WTC11 (cell line): ENCODE measurements at regions not wholly inside any gene's neighbourhood (a gene's known extent, or its start where the extent isn't known, plus 50 kb on each side); places are given as distances from the start of the nearest gene placed in this dataset.

Experiments used
- ATAC-seq: fragments of 200-7000 bp; cut with Tn5 transposase; 2 replicates; pipeline ENCODE4 v1.10.0; 2021; ENCODE audit warnings: mild to moderate bottlenecking, moderate library complexity
- CTCF ChIA-PET: fragments of 300-600 bp; sonication (Branson Sonifier 250); formaldehyde crosslinking; loops from one replicate; lab custom pipeline; 2021; ENCODE audit warnings: antibody characterized with exemption; lab: Charles Lee
- POLR2A ChIA-PET: fragments of 350-600 bp; sonication (Branson Sonifier 250); formaldehyde crosslinking; loops from one replicate; lab custom pipeline; 2021; ENCODE audit warnings: antibody characterized with exemption; lab: Charles Lee
- DNase-seq: peaks from one replicate; pipeline ENCODE4 v3.0.0; 2021; ENCODE audit warnings: low spot score
- H3K27ac Mint-ChIP-seq: 2 replicates; pipeline ENCODE4 v1.8.0; 2021; ENCODE audit warnings: mixed read lengths
- H3K27me3 Mint-ChIP-seq: 2 replicates; pipeline ENCODE4 v1.8.0; 2021; ENCODE audit warnings: low read depth, mild to moderate bottlenecking, moderate library complexity, mixed read lengths
- H3K36me3 Mint-ChIP-seq: 2 replicates; pipeline ENCODE4 v1.8.0; 2021; ENCODE audit warnings: mixed read lengths
- H3K4me1 Mint-ChIP-seq: 2 replicates; pipeline ENCODE4 v1.8.0; 2022; ENCODE audit warnings: mixed read lengths
- H3K4me3 Mint-ChIP-seq: 2 replicates; pipeline ENCODE4 v1.8.0; 2021; ENCODE audit warnings: mild to moderate bottlenecking, moderate library complexity, mixed read lengths
- H3K9me3 Mint-ChIP-seq: 2 replicates; pipeline ENCODE4 v1.8.0; 2021; ENCODE audit warnings: mixed read lengths
- CBFB ChIP-seq: sonication (generic); formaldehyde crosslinking; IDR thresholded peaks from 2 replicates; pipeline ENCODE4 v1.8.1; 2022; ENCODE audit warnings: mild to moderate bottlenecking, low read depth, missing genetic modification reagents
- CREB1 ChIP-seq: sonication (generic); formaldehyde crosslinking; IDR thresholded peaks from 2 replicates; pipeline ENCODE4 v1.8.0; 2023; ENCODE audit warnings: mild to moderate bottlenecking, missing genetic modification reagents
- EMX1 ChIP-seq: fragments of 250-450 bp; sonication (Bioruptor Pico); IDR thresholded peaks from 2 replicates; pipeline ENCODE4 v1.8.0; 2021; ENCODE audit warnings: mild to moderate bottlenecking
- GABPB1 ChIP-seq: sonication (generic); formaldehyde crosslinking; IDR thresholded peaks from 2 replicates; pipeline ENCODE4 v1.8.1; 2023; ENCODE audit warnings: mild to moderate bottlenecking, missing genetic modification reagents
- MYBL2 ChIP-seq: sonication (generic); formaldehyde crosslinking; IDR thresholded peaks from 2 replicates; pipeline ENCODE4 v1.8.1; 2023; ENCODE audit warnings: mild to moderate bottlenecking, moderate library complexity, missing genetic modification reagents
- NFE2L1 ChIP-seq: sonication (generic); formaldehyde crosslinking; IDR thresholded peaks from 2 replicates; pipeline ENCODE4 v1.8.1; 2023; ENCODE audit warnings: missing genetic modification reagents
- OVOL2 ChIP-seq: fragments of 250-450 bp; sonication (Bioruptor Pico); IDR thresholded peaks from 2 replicates; pipeline ENCODE4 v1.9.0; 2021; ENCODE audit warnings: mild to moderate bottlenecking, borderline replicate concordance
- SMAD4 ChIP-seq: sonication (generic); formaldehyde crosslinking; IDR thresholded peaks from 2 replicates; pipeline ENCODE4 v1.8.0; 2022; ENCODE audit warnings: mild to moderate bottlenecking, missing genetic modification reagents
- SP1 ChIP-seq: sonication (generic); formaldehyde crosslinking; conservative IDR thresholded peaks from 2 replicates; pipeline ENCODE4 v1.8.1; 2022; ENCODE audit warnings: missing genetic modification reagents
- TCF7 ChIP-seq: sonication (generic); formaldehyde crosslinking; IDR thresholded peaks from 2 replicates; pipeline ENCODE4 v1.8.0; 2022; ENCODE audit warnings: mild to moderate bottlenecking, low read depth, missing genetic modification reagents, moderate library complexity
- TEAD1 ChIP-seq: sonication (generic); formaldehyde crosslinking; IDR thresholded peaks from 2 replicates; pipeline ENCODE4 v1.8.0; 2022; ENCODE audit warnings: mild to moderate bottlenecking, missing genetic modification reagents
- ZNF121 ChIP-seq: sonication (generic); formaldehyde crosslinking; IDR thresholded peaks from 2 replicates; pipeline ENCODE4 v1.8.0; 2023; ENCODE audit warnings: missing genetic modification reagents
- ZNF671 ChIP-seq: fragments of 250-450 bp; sonication (Bioruptor Pico); IDR thresholded peaks from 2 replicates; pipeline ENCODE4 v1.8.0; 2021; ENCODE audit warnings: mild to moderate bottlenecking
- TF ChIP-seq, protein P1 (sequence below): fragments of 250-450 bp; sonication (Bioruptor Pico); IDR thresholded peaks from 2 replicates; pipeline ENCODE4 v1.8.0; 2021; ENCODE audit warnings: mild to moderate bottlenecking
- TF ChIP-seq, protein P2 (sequence below): sonication (generic); formaldehyde crosslinking; IDR thresholded peaks from 2 replicates; pipeline ENCODE4 v1.8.1; 2023; ENCODE audit warnings: mild to moderate bottlenecking, missing genetic modification reagents, moderate library complexity
- TF ChIP-seq, protein P3 (sequence below): sonication (generic); formaldehyde crosslinking; IDR thresholded peaks from 2 replicates; pipeline ENCODE4 v1.8.1; 2023; ENCODE audit warnings: mild to moderate bottlenecking, moderate library complexity, missing genetic modification reagents

DNA sequence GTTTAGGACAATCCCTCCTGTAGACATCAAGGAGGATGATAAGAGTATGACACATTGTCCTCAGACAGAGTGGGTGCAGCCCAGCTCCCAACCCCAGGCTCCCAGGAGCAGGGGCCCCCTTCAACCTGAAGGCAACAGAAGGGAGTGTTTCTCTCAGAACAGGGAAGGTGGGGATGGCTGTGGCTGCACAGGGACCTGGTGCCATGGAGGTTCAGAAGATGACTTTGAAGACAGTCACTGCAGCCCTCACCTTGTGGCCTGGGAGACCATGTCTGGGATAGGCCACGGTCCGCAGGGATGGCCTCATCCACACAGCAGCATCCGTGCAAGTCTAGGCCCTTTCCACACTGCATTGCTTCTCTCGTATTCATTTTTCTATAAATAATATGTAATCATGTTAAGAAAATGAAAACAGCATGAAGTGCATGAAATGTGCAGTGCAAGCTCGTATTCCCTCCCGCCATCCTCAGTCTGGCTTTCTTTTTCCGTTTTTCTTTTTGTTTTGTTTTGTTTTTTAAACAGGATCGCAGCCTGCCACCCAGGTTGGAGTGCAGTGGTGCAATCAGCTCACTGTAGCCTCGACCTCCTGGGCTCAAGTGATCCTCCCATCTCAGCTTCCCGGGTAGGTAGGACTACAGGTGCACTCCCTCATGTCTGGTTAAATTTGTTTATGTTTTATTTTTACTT, 71.1 kb downstream of the METRNL start (continued):
- TF ChIP-seq, protein P1, sequence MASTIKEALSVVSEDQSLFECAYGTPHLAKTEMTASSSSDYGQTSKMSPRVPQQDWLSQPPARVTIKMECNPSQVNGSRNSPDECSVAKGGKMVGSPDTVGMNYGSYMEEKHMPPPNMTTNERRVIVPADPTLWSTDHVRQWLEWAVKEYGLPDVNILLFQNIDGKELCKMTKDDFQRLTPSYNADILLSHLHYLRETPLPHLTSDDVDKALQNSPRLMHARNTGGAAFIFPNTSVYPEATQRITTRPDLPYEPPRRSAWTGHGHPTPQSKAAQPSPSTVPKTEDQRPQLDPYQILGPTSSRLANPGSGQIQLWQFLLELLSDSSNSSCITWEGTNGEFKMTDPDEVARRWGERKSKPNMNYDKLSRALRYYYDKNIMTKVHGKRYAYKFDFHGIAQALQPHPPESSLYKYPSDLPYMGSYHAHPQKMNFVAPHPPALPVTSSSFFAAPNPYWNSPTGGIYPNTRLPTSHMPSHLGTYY (CRISPR knock-in tag) = no peak

DNA sequence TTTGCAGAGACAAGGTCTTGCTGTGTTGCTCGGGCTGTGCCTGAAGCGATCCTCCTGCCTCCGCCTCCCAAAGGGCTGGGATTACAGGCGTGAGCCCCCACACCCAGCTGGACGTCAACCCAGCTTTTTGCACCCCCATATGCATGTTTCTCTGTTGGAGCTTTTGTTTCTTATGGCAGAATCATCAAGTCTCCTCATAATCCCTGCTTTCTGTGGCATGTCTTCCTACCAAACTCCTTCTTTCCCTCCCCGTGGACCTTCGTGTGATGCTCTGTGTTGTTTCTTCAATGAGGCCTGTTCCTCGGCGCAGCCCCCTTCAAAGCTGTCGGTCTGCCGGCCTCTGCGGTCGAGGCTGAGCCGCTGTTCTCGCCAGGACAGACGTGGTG, 71.6 kb downstream of the METRNL start:
- Mint-ChIP-seq H3K4me1 (peaks cover 12% of the 10 kb centered on the region), H3K27ac (peak overlapping the region; percentile 81), H3K27me3 (no peaks in the 10 kb centered on the region), H3K4me3 (no peak overlapping the region), H3K9me3 (peaks cover 3% of the 10 kb centered on the region; the same call in 1 of the 2 replicates), H3K36me3 (no peaks in the 10 kb centered on the region)
- DNase-seq = no peak
- POLR2A ChIA-PET = no interaction called here
- CTCF ChIA-PET = interaction anchor here (0.9 to 1.5 kb wide), 2 partner anchors 28 to 47 kb away, joined by 3 read pairs; no protein-coding TSS in a partner anchor
- TF ChIP-seq CBFB (no peak), OVOL2 (CRISPR knock-in tag) (no peak), GABPB1 (CRISPR knock-in tag) (no peak)
- TF ChIP-seq, protein P2, sequence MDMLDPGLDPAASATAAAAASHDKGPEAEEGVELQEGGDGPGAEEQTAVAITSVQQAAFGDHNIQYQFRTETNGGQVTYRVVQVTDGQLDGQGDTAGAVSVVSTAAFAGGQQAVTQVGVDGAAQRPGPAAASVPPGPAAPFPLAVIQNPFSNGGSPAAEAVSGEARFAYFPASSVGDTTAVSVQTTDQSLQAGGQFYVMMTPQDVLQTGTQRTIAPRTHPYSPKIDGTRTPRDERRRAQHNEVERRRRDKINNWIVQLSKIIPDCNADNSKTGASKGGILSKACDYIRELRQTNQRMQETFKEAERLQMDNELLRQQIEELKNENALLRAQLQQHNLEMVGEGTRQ (CRISPR knock-in tag) = no peak
- no peak for ATAC-seq

DNA sequence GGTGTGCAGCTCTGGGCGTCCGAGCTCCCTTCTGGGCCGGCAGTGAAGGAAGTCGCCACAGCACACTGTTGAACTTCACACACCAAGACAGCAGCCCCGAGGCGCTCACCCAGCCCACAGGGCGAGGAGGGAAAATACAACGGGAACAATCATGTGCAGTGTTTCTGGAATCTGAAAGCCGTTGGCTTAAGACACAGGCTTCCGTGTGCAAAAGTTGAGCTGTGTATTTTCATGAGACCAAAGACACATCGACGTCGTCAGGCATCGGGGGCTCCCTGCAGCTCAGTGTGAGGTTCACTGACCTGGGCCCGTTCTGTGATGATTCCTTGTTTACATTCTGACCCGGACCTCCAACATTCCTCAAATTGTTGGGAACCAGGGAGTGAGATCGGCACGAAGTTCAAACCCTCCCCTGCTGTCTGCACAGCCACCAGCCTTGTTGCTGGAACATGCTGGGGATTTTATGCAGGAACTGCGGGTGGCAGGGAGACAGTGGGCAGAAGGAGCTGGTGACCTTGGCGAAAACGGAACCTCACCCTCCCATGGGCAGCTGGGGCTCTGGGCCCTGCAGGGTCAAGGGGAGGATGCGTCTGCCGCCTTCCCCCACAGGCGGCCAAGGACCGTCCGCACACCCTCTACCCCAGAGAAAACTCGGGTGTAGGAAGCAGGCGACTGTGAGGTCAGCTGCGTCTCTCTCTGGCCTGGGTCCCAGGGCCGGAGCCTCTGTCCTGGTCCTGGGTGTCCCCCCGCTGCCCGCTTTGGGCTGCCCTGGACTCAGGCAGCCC, 72.2 kb downstream of the METRNL start:
- ChIA-PET CTCF (interaction anchor here (0.9 to 1.5 kb wide), 2 partner anchors 28 to 47 kb away, joined by 3 read pairs; no protein-coding TSS in a partner anchor), POLR2A (no interaction called here)
- no peak for TF ChIP-seq EMX1
- no peak for TF ChIP-seq NFE2L1 (CRISPR knock-in tag)
- peak; percentile 49 for TF ChIP-seq GABPB1 (CRISPR knock-in tag)
- no peak for TF ChIP-seq SP1 (CRISPR knock-in tag)
- no peak for TF ChIP-seq OVOL2 (CRISPR knock-in tag)
- TF ChIP-seq, protein P3, sequence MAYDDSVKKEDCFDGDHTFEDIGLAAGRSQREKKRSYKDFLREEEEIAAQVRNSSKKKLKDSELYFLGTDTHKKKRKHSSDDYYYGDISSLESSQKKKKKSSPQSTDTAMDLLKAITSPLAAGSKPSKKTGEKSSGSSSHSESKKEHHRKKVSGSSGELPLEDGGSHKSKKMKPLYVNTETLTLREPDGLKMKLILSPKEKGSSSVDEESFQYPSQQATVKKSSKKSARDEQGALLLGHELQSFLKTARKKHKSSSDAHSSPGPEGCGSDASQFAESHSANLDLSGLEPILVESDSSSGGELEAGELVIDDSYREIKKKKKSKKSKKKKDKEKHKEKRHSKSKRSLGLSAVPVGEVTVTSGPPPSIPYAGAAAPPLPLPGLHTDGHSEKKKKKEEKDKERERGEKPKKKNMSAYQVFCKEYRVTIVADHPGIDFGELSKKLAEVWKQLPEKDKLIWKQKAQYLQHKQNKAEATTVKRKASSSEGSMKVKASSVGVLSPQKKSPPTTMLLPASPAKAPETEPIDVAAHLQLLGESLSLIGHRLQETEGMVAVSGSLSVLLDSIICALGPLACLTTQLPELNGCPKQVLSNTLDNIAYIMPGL = no peak
- no peak for TF ChIP-seq CREB1
- TF ChIP-seq TEAD1 = peak; percentile 51; the same call in 1 of the 2 replicates
- no peak for TF ChIP-seq ZNF671 (CRISPR knock-in tag)
- TF ChIP-seq TCF7 (CRISPR knock-in tag) = no peak
- no peak for TF ChIP-seq ZNF121 (CRISPR knock-in tag)
- TF ChIP-seq, protein P1 (CRISPR knock-in tag) = no peak
- TF ChIP-seq MYBL2 (CRISPR knock-in tag) = no peak
- TF ChIP-seq SMAD4 (CRISPR knock-in tag) = no peak
- no peak for DNase-seq
- peaks cover 12% of the 10 kb centered on the region for H3K4me1 Mint-ChIP-seq
- no peaks in the 10 kb centered on the region for H3K9me3 Mint-ChIP-seq
- peak overlapping the region; percentile 86 for H3K27ac Mint-ChIP-seq
- no peaks in the 10 kb centered on the region for H3K27me3 Mint-ChIP-seq
- H3K4me3 Mint-ChIP-seq = no peak overlapping the region
- no peaks in the 10 kb centered on the region for H3K36me3 Mint-ChIP-seq
- peak; percentile 82 for ATAC-seq
